ENCODE measurements at regions not wholly inside any gene's neighbourhood (a gene's known extent, or its start where the extent isn't known, plus 50 kb on each side); places are given as distances from the start of the nearest gene placed in this dataset.
"Not testable (repeated sequence)": the region's sequence is repeated elsewhere in the genome, so short reads cannot be mapped to it uniquely, and the experiment has no call there.

DNA sequence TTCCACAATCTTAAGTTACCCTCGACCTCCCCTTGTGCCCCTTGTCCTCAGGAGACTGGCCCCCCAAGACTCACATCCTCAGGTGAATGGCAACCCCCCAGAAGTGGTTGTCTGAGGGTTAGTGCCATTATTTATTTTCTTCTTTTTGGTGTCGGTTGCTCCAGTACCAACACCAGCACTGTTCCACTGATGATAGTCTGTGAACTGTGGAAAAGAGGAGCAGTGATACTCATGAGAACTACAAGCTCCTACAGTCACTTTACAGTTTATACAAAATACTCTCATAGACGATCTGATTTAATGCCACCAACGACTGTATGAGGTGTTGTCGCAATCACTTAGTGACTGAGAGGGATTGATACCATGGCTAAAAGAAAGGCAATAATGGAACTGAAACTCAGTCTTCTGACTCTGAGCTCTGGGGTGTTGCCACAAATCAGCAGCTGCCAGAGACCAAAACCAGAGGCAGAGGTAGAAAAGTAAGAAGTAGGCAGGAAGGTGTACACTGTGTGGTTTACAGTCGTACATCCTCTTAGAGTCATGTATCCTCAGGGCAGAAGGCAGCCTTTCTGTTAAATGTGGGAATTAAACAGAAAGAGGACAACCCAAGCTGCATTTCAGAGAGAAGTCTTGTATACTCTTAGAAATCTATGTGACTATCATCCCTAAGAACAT lies 90.8 kb upstream of the ADCY2 start:
- in situ Hi-C loops (cut with MboI; ENCODE audit: low sequenced_read_pairs in 4 of 4); H3K4me1 ChIP-seq; H3K27ac ChIP-seq; intact Hi-C loops (cut with DNase I; ENCODE audit: low total_unique reads); H3K9me3 ChIP-seq; DNase-seq; ATAC-seq; H3K4me3 ChIP-seq; H3K36me3 ChIP-seq; H3K27me3 ChIP-seq: not testable (repeated sequence)

DNA sequence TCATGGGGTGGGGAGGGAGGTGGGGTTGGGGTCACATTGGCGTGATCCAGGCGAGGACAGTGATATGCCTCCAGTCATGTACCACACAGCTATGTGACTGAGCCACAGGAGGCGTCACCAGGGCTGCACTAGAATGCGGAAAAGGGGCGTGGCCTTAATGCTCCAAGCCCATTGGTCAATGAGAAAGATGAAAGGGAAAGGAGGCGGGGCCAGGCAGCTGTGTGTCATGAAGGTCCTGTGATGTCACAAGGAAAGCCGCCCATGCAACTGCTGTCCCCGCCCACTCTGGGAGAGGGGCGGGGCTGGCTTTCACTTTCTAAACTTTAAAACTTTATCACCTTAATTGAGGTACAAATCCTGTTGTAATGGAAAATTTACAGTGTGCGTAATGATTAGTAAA lies 89.4 kb upstream of the ADCY2 start:
- H3K27ac ChIP-seq; intact Hi-C loops (cut with DNase I; ENCODE audit: low total_unique reads); in situ Hi-C loops (cut with MboI; ENCODE audit: low sequenced_read_pairs in 4 of 4); ATAC-seq; H3K36me3 ChIP-seq; H3K9me3 ChIP-seq; DNase-seq; H3K4me3 ChIP-seq; H3K27me3 ChIP-seq; H3K4me1 ChIP-seq: not testable (repeated sequence)

DNA sequence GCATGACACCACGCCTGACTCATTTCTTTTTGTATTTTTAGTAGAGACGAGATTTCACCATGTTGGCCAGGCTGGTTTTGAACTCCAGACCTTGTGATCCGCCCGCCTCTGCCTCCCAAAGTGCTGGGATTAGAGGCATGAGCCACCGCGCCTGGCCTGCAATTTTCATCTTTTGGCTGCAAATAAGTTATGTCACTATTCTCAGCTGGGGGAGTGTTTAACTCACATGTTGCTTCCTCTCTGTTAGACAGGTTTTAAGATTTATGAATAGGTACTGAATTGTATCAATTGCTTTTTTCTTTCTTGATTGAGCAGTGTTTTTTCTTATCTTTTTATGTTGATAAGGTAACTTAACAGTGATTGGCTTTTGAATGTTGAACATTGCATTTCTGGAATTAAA lies 88.2 kb upstream of the ADCY2 start:
- H3K4me1 ChIP-seq; intact Hi-C loops (cut with DNase I; ENCODE audit: low total_unique reads); H3K27ac ChIP-seq; H3K4me3 ChIP-seq; H3K36me3 ChIP-seq; in situ Hi-C loops (cut with MboI; ENCODE audit: low sequenced_read_pairs in 4 of 4); ATAC-seq; H3K9me3 ChIP-seq; H3K27me3 ChIP-seq; DNase-seq: not testable (repeated sequence)

DNA sequence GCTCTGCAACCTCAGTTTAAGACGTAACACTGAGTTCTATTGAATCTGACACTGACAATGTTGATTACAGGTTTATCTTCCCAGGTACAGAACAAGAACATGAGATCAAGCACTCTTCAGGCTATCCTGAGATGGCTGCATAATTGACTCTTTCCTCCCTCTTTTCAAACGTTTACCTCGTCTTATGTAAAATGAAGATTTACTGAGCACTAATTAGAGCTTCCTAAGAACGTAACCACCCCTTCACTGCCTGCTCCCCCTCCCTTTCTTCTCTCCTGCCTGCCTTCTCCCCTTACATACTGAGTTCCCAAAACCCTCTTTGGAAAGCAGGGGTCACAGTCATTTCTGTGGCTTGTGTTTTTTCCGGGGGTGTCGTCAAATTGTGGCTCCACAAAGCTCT lies 86.2 kb upstream of the ADCY2 start:
- H3K4me3 ChIP-seq; in situ Hi-C loops (cut with MboI; ENCODE audit: low sequenced_read_pairs in 4 of 4); H3K4me1 ChIP-seq; ATAC-seq; intact Hi-C loops (cut with DNase I; ENCODE audit: low total_unique reads); H3K36me3 ChIP-seq; H3K27ac ChIP-seq; H3K9me3 ChIP-seq; H3K27me3 ChIP-seq; DNase-seq: not testable (repeated sequence)

DNA sequence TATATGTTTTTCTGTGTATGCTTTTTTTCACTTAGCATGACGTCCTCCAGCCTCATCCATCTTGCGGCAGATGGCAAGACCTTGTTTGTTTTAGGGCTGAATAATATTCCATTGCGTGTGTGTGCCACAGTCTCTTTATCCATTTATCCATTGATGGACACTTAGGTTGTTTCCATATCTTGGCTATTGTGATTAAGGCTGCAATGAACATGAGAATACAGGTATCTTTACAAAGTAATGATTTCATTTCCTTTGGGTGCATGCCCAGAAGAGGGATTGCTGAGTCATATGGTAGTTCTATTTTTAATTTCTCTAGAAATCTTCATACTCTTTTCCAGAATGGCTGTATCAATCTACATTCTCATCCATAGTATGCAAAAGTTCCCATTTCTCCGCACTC lies 85.3 kb upstream of the ADCY2 start:
- H3K27me3 ChIP-seq; H3K4me1 ChIP-seq; in situ Hi-C loops (cut with MboI; ENCODE audit: low sequenced_read_pairs in 4 of 4); DNase-seq; H3K27ac ChIP-seq; H3K4me3 ChIP-seq; ATAC-seq; H3K36me3 ChIP-seq; H3K9me3 ChIP-seq; intact Hi-C loops (cut with DNase I; ENCODE audit: low total_unique reads): not testable (repeated sequence)

DNA sequence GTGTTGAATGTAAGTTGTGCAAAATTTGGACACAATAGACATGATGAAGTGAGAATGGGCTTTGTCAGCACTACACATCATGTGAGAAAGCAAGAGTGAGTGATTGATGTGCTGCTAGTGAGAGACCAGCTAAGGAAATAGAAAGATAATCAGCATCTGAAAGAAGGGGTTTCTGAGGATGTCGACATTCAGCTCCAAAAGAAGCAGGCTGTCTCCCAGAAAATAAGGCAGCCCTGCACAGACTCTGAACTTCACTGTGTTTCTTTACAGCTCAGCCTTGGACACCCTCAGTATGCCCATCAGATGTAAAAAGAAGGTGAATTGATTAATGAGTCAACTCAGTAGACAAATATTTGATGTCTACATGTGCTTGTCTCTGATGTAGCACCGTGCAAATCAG lies 80.8 kb upstream of the ADCY2 start:
- no peak for ATAC-seq
- H3K4me1 ChIP-seq: no peaks in the 10 kb centered on the region
- no peak overlapping the region for H3K4me3 ChIP-seq
- in situ Hi-C loops (cut with MboI; ENCODE audit: low sequenced_read_pairs in 4 of 4): no loop called here
- H3K36me3 ChIP-seq: no peaks in the 10 kb centered on the region
- TF ChIP-seq POLR2A (IDR thresholded peaks at IDR 0.05): no peak
- TF ChIP-seq, protein P1, sequence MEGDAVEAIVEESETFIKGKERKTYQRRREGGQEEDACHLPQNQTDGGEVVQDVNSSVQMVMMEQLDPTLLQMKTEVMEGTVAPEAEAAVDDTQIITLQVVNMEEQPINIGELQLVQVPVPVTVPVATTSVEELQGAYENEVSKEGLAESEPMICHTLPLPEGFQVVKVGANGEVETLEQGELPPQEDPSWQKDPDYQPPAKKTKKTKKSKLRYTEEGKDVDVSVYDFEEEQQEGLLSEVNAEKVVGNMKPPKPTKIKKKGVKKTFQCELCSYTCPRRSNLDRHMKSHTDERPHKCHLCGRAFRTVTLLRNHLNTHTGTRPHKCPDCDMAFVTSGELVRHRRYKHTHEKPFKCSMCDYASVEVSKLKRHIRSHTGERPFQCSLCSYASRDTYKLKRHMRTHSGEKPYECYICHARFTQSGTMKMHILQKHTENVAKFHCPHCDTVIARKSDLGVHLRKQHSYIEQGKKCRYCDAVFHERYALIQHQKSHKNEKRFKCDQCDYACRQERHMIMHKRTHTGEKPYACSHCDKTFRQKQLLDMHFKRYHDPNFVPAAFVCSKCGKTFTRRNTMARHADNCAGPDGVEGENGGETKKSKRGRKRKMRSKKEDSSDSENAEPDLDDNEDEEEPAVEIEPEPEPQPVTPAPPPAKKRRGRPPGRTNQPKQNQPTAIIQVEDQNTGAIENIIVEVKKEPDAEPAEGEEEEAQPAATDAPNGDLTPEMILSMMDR (IDR thresholded peaks at IDR 0.05 in 4 of 5, conservative IDR thresholded peaks at IDR 0.05 in 1 of 5): no peak
- no peaks in the 10 kb centered on the region for H3K27me3 ChIP-seq
- H3K27ac ChIP-seq: no peak overlapping the region
- intact Hi-C loops (cut with DNase I; ENCODE audit: low total_unique reads): no loop called here
- no peaks in the 10 kb centered on the region for H3K9me3 ChIP-seq
- DNase-seq: no peak

DNA sequence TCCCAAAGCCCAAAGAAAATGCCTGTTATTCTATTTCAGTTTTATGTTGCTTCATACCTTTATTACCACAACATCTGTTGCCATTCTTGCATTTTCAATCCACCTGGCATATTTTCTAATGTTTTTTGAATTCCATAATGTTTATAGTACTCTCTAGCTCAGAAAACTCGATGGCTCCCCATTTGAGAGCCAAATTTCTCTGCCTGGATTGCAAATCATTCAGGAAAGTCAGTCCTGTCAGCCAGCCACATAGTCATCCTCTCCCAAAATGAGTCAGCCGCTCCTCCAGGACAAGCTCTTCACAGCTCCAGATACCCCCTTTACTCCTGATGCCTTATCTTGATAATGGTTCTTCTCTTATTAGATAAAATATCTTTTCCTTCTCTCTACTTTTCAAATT lies 78.2 kb upstream of the ADCY2 start:
- in situ Hi-C loops (cut with MboI; ENCODE audit: low sequenced_read_pairs in 4 of 4): no loop called here
- no peak for DNase-seq

More for the DNA sequence above, 78.2 kb upstream of the ADCY2 start:
- H3K4me1 ChIP-seq: no peaks in the 10 kb centered on the region
- H3K27me3 ChIP-seq: no peaks in the 10 kb centered on the region
- no peak for TF ChIP-seq POLR2A (IDR thresholded peaks at IDR 0.05)
- TF ChIP-seq, protein P1 (IDR thresholded peaks at IDR 0.05 in 4 of 5, conservative IDR thresholded peaks at IDR 0.05 in 1 of 5): no peak
- intact Hi-C loops (cut with DNase I; ENCODE audit: low total_unique reads): no loop called here
- no peaks in the 10 kb centered on the region for H3K9me3 ChIP-seq
- no peak for ATAC-seq
- H3K4me3 ChIP-seq: no peak overlapping the region
- H3K27ac ChIP-seq: no peak overlapping the region
- H3K36me3 ChIP-seq: no peaks in the 10 kb centered on the region

Data from gastrocnemius medialis (tissue), 4 donors.